Suppressor macrophage treated with lipopolysaccharide for 4 hours (primary cell): ENCODE measurements at regions not wholly inside any gene's neighbourhood (a gene's known extent, or its start where the extent isn't known, plus 50 kb on each side); places are given as distances from the start of the nearest gene placed in this dataset.

Experiments used
- DNase-seq: peaks from one replicate; pipeline ENCODE4 v3.0.0-alpha.2; 2020

DNA sequence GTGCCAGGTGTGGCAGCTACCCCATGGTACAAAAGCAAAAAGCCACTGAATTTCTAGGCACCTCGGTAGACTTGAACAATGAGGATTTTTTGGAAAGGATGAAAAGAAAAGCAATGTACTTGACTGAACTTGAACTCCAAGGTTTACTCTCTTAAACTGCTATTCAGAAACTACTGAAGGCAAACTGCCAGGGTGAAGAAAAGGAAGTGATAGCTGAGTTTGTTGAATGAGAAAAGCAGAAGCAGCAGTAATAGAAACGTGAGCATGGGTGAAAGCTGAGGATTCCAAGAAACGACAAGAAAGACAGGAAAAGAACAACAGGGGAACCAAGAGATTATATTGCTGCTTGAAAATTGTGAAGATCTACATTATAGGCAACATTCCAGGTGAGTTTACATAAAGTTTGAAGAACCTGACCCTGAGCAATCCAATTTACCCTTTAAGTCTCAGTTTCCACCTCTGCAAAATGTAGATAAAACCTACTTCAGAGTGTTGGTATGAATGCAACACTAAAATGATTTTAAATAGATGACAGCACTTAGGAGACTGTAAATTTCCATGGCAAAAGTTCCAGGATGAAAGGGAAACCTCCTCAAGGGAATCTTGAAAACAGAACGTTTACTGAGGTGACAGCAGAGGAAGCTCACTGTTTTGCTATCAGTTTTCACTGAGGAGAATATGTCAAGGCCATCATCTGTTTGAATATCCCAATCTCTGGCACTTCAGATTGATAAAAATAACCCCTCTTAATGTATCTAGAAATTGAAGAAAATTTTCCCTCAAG lies 245.8 kb downstream of the SPATA31D1 start:
- DNase-seq: peak; percentile 38

DNA sequence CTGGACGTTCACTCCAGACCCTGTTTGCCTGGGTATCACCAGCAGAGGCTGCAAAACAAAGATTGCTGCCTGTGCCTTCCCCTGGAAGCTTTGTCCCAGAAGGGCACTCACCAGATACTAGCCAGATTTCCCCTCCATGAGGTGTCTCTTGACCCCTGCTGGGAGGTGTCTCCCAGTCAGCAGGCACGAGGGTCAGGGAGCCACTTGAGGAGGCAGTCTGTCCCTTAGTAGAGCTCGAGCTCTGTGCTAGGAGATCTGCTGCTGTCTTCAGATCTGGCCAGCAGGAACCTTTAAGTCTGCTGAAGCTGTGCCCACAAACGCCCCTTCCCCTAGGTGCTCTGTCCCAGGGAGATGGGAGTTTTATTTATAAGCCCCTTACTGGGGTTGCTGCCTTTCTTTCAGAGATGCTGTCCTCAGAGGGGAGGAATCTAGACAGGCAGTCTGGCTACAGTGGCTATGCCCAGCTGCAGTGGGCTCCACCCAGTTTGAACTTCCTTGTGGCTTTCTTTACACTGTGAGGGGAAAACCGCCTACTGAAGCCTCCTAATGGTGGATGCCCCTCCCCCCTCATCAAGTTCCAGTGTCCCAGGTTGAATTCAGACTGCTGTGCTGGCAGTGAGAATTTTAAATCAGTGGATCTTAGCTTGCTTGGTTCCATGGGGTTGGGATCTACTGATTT lies 253.9 kb downstream of the SPATA31D1 start:
- no peak for DNase-seq

DNA sequence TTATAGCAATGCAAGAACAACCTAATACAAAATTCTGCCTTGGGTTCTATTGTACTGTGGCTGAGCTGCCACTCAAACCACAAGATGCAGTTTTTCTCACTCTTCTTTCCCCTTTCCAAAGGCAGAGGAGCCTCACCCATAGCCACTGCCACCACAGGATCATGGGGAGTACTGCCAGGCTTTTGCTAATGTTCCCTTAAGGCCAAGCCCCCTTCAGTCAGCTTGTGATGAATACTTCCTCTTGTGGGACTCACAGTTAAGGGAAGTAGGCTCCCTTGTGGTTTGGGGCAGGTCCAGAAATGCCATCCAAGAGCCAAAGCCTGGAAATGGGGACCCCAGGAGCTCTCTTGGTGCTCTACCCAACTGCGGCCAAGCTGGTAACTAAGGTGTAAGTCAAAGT lies 258.7 kb downstream of the SPATA31D1 start:
- DNase-seq: peak; percentile 78

DNA sequence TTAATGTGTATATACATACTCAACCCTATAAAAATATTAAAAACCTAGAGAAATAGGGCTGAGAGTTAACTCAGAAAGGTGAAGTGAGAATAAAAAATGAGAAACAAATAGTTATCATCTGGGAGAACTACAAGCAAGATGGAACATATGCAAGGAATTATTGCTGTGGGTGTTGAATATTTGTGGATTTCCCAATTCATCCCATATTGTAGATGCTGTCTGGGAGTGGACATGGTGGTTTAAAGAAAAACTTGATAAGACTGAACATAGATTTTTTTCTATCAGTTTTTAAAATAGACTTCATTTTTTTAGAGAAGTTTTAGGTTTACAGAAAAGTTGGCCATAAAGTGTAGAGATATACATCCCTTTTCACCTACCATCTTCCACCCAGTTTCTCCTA lies 263.5 kb downstream of the SPATA31D1 start:
- DNase-seq: no peak

DNA sequence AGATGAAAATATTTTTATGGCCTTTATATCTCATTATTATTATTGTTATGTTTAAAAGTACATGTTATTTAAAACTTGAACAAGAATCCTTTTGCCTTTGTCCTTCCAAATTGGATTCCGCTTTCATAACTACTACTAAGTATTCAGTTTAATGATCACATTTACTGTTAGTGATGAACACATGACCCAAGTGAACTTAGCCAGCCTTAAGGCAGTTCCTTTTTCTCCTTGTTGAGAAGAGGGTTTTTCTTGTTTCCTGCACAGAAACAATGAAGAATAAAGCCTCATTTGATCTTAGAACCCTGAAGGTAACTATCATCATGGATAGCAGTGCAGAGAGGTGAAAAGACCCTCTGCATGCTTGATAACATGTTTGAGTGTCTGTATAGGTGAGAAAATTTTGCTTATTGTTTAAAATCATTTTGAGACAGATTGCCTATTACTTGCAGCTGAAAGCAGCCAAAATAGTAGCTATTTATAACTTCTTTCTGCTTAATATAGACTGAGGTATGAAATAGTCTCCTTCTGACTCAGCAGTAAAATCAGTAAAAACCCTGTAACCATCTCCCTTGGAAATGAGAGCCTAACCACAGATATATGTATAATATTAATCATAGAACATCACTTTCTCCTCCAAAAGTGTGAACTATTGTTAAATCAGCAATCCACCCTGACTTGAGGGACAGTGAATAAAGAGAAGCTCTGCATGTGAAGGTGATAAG lies 266.2 kb downstream of the SPATA31D1 start:
- peak; percentile 23 for DNase-seq

DNA sequence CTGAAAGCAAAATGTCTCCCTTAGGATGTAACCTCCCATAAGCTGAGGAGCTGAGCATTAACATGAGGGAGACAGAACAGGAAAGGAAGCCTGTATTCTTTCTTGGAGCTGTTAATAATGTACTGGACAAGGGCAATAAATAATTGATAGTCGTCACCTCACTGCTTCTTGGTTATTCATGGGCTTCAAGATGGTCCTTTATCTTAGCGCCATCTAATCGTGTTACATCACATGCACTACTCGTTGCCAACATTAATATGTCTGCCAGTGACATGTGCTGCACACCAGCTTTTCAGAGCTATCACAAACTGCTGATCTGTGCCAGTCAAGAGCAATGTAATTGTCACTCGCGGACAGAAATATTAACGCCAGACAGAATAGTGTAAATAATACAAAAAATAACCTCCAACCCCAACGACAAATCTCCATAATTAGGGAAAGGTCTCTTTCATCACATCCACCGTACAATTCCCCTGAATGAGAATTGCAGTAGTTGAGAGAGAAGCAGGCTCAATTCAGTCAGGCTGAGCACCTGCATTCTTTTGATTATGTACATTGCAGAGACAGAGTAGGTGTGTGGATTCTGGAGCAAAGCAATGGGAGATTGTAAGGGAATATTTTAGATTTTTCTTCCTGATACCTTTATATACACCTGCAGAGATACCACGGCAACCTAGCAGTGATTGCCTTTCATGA lies 267.1 kb downstream of the SPATA31D1 start:
- no peak for DNase-seq

DNA sequence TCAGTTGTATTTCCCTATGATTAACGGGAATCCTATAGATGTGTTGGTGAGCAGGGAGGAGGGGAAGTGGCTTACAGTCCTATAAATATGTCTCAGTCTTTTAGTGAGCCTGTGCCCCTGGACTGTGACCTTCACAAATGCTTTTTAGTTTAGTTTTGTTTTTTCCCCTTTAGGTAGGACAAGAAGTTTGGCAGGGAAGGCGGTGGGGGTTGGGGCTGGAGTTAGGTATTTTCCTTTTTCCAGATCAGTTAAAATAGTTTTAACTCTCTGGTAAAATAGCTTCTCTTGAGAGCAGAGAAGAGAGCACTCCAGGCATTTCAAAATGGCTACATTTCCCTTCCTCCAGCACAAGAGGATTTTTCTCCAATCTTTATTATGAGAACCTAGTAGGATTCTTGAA lies 272.1 kb downstream of the SPATA31D1 start:
- no peak for DNase-seq

DNA sequence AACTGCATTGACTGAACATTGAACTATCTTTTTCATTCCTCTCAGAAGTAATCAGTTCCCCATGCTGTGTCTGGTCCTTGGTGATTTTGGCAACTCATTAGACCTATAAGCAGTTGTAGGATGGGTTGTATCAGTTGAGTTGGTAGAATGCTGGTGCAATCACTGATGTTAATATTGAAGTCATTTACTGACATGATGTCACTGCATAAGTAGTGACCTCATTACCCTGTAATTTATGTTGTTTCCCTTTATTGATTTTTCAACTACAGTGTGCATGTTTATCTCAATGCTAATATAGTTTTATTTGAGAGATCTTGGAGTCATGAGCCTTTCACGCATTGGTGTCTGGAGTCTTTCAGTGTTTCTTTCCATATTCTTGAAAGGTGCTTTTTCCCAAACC lies 275.0 kb downstream of the SPATA31D1 start:
- DNase-seq: no peak

DNA sequence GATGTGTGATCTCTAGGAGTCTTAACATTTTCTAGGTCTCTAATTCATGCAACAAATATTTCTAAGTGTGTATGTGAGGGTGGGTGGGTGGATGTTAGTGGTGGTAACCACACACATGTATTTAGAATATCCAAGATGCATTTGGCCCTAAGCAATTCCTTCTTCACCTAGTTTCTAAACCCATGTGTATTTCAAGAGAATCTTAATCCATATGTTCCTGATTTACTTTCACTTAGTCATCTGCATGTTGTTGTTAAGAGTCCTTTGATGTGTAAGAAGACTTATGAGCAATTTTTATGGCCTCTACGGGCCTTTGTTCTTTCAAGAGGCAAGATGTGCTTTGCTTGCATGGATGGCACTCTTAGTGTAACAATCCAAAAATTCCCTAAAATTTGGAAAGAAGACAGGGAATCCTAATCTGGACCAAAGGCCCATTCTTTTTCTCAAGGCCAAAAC lies 282.6 kb downstream of the SPATA31D1 start:
- no peak for DNase-seq

DNA sequence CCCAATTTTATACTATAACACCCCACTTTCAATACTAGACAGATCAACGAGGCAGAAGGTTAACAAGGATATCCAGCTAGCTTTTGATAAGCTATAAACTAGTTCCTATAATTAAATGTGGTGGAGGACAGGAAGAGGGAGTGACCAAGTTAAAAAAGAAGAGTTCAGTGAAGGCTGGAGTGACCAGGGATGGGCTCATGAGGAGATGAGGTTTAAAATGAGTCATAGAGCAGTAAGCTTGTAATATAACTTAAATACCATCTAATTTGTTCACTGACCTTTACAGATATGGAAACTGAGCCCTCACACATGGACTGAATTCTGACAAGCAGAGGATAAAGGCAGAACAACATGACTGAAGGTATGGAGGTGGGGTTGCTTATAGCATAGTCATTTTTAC lies 284.5 kb downstream of the SPATA31D1 start:
- DNase-seq: peak; percentile 18

DNA sequence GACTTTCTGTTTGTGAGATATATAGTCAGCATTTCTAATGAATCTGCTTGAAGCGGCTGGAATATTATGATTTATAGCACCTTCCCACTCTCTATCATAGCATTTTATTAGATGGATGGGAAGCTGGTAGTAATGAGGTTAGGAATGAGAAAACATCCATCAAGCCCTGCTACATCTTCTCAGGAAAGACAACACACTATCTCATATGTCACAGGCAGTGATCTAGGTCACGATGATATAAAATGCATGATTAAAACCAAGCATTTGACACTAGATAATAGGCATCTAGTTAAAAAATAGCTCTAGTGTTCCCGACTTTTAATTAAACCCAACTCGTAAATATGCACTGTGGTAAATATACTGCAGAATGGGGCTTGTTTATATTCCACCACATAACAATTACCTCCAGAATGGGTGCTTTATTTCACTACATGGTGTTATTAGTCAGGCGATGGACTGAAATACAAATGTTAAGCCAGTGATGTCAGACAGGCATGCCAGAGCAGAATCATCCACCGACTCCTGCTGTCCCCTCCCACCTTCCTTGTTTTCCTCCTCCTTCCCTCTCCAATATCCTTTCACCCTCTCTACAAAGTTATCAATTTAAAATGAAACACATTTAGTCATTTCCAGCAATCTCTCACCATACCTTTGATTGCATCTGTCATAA lies 286.8 kb downstream of the SPATA31D1 start:
- DNase-seq: no peak

DNA sequence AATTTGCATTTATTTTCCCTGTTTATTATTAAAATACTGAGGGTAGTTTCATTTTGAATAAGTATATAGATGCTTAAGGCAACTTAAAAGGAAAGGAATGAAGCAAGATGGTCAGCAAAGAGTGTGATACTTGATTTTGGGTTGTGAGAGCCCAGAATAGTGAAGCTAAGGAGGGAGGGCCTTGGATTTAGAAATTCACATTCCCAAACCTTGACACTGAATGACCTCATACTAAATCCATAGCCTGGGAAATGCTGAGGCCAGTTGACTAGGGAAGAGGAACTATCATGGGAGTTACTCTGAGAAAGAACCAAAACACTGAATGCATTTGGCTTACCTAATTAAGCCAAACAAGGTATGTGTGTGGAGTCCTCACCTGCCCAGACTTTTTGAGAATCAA lies 292.5 kb downstream of the SPATA31D1 start:
- DNase-seq: no peak

DNA sequence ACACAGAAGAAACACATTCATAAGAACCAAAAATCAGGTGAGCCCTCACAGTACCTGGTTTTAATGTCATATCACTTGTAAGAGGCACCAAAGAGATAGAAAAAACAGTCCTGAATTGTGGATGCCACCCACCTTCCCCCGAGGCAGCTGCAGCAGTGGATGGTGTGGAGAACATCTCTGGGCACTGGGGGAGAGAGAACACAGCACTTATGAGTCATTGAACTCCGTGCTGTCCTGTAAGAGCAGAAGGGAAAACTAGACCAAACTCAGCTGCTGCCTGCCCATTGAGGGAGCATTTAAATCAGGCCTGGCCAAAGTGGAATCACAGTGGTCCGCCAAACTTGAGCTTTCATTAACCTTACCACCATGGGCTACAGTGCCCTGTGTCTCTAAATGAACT lies 296.2 kb downstream of the SPATA31D1 start:
- DNase-seq: no peak

DNA sequence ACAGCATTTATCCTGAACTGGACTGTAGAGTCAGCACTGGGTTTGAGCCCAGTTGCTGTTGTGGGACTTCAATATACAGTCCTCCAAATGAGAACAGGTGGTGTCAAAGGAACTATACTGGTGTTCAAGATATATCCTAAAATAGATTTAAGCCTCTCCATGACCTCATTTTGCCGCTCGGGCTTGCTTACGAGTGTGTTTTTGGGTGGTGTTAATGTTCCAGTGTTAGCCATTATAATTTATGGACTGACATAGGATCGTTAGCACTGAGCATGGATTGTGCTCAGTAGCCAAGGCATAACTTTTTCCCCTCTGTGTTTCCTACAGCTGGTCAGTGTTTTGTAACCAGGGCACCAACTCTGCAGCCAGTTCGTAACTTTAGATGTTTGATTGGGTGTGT lies 306.6 kb downstream of the SPATA31D1 start:
- DNase-seq: no peak

DNA sequence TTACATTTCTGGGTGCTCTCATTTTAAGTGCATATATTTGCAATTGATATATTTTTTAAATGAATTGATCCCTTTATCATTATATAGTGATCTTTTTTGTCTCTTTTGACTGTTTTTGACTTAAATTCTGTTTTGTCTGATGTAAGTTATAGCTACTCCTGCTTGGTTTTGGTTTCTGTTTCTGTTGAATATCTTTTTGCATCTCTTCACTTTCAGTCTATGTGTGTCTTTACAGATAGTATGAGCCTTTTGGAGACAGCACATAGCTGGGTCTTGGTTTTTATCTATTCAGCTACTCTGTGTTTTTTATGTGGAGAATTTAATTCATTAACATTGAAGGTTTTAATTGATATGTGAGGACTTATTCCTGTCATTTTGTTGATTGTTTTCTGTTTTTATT lies 311.3 kb downstream of the SPATA31D1 start:
- DNase-seq: no peak

DNA sequence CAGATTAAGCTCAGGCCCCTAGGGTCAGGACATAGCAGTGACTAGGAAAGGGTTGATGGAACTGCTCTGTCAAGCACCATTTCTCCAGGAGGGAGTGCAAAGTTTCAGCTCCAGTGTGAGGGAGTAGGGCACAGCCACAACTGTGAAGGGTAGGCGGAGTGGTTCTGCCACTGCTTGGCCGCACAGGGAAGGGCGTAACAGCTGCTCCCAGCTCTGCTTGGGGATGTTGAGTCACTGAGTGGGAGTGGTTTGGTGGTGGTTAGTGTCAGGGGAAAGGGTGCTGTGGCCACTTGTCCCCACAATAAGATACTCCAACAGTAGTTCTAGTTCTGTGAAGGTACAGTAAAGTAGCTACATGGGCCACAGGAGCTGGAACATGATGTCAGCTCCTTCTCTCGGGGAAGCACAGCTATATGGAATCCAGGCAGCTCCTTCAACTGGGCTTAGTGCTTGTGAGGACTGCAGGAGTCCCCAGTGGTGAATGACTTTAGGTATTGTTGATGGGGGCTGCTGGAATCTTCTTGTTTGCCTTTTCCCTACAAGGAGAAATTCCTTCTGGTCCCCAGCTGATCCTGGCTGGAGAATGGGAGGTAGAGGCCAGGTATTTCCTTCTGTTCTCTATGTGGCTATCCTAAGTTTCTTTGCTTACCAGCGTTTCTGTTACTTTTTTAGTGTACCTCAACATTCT lies 314.5 kb downstream of the SPATA31D1 start:
- DNase-seq: no peak

DNA sequence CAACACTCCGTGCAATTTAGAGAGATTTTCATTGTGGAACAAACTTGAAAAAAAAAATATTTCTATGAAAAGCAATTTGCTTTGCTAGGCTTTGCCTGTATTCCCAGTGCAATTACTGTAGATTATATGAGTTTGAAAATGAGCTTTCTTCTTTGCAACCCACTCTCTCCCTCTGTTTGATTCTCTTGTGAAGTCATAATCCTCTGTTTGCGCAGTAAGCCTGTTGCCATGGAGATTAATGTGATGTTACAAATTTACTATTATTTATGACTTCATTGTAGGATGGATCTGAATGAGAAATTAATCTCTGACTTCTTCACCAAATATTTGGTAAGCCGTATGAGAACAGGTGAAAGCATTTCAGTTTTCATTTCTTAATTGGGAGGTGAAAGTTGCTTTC lies 320.3 kb downstream of the SPATA31D1 start:
- DNase-seq: no peak

DNA sequence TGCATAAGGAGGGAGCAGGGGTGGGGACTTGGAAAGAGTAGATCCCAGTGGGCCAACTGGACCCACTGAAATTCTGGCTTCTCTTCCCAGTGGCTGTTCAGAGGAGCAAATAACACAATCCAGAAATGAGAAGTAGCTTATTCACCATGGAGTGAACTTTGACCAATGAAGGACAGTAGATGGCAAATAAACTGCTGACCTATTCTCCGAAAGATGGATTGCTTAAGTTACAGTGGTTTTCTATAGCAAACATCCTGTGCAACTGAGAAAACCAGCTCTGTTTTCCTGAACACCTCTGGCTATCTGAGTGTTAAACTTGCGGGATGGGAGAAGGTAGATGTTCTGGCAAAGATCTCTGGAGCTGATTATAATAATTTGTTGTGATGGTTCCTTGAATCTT lies 325.1 kb downstream of the SPATA31D1 start:
- no peak for DNase-seq

DNA sequence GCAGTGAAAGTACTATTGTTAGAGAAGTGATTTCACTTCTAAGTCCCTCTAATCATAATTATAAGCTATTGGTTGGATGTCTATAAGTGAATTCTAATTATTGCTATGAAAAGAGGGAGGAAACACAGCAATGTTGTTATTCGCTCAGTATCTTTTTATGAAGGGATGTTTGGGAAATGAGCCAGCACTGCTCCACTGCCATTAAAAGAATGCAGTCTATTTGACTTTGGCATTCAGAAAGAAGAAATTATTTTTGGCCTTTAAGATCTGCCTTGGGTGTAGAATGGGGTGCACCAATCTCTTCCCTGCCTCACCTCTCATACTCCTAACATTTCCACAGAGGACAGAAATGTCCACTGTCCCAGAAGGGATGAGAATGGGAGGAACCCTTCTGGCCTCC lies 332.0 kb downstream of the SPATA31D1 start:
- no peak for DNase-seq

DNA sequence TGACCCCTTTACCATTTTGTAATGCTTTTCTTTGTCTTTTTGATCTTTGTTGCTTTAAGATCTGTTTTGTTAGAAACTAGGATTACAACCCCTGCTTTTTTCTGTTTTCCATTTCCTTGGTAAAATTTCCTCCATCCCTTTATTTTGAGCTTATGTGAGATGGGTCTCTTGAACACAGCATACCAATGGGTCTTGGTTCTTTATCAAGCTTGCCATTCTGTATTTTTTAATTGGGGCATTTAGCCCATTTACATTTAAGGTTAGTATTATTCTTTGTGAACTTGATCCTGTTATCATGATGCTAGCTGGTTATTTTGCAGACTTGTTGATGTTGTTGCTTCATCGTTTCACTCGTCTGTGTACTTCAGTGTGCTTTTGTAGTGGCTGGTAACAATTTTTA lies 337.3 kb downstream of the SPATA31D1 start:
- no peak for DNase-seq

DNA sequence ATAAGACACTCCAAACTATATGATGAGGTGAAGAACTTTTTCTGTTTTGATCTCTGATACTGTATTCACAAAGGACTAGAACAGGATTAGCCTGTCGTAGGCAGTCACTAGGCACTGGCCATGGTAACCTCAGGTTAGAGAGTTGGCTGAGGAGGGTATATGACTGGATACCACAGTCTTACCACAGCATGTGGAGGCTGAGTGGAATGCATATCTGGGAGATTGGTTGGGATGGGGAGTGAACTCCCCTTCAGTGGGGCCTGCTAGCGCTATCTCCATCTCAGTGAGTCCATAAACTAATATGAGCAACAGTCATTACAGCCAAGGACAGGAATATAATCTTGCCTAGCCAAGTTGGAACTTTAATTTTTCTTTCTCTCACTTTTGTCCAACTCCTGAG lies 339.1 kb downstream of the SPATA31D1 start:
- DNase-seq: no peak

DNA sequence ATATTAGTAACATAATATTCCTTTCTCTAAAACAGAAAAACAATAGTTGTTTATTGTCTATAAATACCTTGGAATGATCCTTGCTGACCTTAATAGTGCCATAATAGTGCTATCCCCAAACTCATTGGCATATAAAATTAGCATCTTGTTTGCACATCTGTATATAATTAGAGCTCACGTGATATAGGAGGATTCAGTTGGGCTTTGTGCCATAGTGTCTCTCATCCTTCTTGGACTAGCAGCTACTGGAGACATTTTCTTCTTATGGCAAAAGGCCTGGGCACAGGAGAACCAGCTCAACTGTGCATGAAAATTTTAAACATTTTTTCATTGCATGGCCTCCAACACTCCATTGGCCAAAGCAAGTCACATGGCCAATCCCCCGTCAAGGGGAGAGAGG lies 342.5 kb downstream of the SPATA31D1 start:
- DNase-seq: no peak
